HG02678 (cell line): ENCODE measurements at regions not wholly inside any gene's neighbourhood (a gene's known extent, or its start where the extent isn't known, plus 50 kb on each side); places are given as distances from the start of the nearest gene placed in this dataset.

Experiments used
- ATAC-seq: cut with Tn5 transposase; IDR thresholded peaks from one replicate; pipeline ENCODE4 v1.9.1; 2021; ENCODE audit warnings: mild to moderate bottlenecking, moderate library complexity; ENCODE audit not compliant: unreplicated experiment

DNA sequence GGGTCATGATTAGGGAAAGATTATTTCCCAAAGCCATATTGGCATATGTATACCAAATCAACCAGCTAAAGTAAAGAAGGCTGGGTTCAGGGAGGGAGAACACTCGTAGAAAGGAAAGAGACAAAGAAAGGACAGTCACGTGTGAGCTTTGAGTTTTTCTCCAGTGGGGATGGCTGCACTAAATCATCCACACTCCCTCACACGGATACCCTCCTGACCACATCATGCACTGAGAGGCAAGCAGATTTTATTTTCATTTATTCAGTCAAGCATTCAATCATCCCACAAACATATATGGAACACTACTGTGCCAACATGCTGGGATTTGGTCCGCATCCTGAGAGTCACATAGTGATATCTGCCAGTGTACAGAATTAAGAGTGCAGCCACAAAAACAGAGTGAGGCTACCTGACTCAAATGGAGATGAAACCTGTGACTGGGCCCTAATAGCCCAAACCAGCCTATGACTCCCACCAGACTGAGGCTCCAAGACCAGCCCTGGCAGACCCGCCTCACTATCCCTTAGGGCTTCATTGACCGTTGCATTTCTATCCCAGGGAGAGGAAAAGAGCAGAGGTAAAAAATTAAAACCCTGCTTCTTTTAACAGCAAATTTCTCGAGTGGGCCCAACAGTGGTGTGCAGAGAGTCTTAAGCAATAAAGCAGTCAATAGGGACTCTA lies 155.9 kb downstream of the BARHL2 start:
- ATAC-seq = no peak

DNA sequence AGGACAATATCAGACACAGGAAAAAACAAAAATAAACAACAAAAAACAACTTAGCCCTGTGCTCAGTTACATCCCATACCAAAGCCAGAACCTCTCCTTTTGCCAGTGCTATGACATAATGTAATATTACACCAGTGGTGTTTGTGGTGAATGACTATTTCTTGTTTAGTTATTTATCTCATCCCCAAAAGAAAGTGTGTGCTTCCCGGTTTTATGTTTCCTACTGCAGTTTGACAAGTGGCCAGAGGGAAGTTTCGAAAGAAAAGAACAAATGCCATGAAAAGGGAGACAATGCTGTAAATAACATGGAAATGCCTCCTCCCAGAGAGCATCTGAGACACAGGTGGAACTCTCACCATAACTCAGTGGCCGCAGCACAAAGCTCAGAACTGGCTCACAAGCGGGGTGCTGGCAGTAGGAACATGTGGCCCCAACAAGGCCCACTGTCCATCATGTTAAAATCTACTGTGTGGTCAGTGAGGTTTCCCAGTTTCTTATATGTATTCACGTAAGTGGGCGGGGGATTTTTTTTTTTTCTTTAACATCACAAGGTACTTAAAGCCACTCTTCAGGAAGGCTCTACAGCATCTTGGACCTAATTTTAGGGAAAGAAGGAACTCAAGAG lies 158.2 kb downstream of the BARHL2 start:
- ATAC-seq = no peak

DNA sequence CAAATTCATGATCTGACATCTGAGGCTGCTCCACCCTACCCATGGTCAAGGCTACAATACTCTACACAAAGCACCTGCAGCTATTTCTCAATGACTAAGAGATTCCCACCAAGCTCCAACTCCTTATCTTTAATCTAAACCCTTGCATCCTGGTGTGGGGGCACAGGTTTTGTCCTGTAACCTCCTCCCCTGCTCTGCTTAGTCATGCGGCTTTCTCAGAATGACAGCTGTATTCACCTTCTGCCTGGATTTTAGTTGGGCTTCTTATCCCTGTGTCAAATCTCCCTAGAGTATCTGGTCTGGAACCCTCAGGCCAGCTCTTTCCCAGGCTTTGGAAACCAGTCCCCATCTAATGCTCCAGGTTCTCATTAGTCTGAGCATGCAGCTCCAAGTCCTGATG lies 159.0 kb downstream of the BARHL2 start:
- ATAC-seq = no peak

DNA sequence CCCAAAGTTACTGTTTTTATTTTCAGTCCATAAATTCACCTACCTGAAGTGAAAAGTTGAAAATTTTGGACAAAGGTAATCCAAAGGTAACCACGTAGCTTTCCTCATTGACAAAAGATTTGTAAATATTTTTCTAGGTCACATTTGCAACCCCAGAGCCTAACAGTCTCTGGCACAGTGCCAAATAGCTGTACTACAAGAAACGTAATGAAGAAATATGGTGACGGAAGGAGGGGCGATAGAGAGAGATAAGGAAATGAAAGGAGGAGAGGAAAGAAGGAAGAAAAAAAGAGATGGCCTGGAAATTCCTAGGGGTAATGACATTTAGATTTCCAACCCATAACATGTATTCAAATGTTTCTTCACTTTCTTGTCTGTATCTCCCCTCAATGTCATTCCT lies 159.4 kb downstream of the BARHL2 start:
- no peak for ATAC-seq

DNA sequence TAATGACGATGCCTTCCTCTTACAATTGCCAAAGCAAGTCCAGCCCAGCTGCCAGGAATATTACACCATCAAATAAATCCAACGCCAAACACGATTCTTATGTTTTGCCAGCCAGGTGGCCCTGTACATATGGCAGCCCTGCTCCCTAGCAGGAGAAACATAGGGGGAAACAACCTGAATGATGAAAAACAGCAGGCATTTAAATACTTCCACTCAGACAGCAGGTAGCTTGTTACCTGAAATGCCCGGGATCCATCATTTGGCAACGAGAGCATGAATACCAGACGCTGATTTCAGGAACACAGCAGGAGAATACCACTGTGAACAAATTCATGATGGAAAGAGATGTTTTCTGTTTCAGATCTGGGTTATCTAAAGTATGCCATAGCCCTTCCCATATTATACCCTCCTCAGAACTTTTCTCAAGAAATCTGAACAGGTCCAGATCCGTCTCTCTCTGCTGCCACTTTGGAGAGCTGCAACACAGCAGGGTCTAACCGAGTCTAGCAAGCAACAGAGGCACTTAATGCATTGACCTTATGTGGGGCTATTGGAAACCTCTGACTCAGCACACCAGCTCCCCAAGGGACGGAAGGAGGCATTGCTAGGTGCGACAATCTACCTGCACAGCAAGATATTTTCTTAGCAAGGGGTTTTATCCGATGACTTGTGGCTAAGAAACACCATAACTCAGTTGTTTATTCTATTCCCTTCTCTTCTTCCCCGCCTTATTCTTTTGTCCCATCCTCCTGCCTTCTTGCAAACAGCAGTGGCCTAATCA lies 166.3 kb downstream of the BARHL2 start:
- ATAC-seq = no peak

DNA sequence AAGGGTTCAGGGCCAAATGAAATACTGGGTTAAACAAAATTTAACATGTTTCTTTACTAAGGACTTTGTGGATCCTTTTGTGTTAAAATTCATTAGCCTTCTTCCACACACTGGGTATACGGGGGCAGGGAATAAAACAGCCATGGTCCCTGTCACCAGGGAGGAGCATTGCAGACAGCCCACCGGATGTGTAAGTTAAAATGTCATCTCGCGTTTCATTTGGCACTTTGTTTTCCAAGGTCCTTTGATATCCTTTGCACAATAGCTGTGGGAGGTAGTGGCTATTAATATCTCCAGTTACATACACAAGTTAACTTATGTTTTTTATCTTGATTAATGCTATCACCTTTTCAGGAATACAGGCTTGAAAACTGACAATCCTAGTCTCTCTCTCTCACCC lies 172.7 kb downstream of the BARHL2 start:
- no peak for ATAC-seq

DNA sequence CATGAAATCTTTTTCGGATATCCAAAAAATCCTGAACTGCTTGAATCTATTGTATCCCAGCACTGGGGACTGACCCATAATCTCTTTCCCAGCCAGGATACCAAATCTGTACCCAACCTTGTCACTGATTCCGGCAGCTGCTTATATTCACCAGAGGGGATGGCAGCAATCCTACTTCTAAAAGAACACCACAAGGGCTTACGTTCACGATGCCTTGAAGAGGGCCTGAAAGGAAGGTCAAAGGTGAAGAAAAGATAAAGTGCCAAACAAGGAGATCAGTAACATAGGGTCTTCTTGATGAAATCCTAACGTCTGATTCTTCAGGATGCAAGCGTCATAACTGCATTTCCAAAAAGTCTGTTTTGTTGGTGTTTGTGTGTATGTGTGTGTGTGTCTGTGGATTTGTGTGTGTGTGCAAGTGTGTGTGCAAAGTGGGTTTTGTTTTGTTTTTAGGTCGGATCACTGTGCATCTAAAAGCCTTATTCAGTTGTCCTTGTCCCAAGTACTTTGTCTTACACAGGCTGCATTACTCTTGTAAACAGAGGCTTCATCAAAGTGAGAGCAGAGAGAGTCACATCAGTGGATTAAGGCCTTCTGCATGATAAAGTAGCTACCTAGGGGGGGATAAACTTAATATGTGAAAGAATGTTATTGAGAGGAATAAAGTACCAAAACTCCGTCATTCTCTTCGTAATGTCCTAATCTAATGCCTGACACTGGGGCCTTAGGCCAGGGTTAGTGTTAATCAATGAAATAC lies 179.3 kb downstream of the BARHL2 start:
- no peak for ATAC-seq

DNA sequence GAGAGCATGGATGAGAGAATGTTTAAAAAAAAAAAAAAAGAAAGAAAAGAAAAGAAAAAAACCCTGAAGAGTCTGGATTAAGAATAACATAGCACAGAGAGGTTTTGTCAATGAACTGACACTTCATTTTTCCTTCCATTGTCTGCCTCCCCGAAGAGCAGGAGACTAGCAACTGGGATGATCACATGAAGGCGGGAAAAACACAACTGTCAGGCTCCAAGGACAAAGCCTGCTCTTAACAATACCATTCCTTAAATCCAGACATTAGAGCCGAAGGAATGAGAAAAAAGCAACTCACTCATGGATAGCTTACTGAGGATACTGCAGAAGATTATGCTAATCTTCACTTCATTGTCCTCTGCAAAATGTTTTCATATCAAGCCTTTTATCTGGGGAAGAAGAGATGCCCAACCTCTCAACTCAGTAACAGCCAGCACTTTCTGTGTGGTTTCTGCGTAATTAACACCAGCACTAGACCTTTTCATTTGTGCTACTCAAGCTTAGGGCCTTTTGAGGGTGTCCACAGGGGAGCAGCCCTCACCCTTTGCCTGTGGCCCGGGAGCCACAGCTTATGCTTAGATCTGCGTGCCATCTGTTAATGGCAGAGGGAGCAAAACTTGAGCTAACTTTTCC lies 182.3 kb downstream of the BARHL2 start:
- ATAC-seq = no peak

DNA sequence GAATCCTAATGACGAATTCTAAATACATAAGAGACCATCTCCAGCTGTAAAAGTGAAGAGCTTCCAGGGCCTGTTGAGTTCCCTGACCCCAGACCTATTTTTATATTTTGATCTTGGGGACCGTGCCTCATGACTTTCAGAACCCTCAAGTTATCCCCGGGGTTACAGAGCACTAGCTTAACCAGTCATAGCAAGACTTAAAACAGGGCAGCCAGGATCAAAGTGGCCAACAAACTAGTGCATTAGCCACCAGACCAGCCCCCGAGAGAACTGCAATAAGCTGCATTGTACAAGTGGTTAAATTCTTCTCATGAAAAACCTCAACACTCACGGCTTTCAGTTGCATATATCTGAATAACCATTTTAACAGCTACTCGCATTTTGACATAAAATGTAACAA lies 183.0 kb downstream of the BARHL2 start:
- ATAC-seq = no peak

DNA sequence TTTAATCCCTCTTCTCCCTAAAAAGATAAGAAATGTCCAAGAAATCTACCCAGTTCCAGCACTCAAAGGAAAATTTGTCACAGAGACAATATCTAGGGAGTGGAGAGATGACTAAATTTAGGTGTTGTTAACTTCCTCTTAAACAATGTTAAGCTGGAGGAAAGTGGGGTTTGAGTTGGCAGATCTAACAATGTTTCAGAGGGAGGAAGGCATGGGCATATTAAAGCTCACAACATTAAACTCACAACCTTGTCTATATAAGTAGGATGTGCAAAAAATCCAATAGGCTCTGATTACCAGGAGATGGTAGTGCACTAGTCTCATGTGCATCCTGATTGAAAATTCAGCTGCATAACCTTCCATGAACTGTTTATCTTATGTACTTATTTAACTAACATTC lies 190.1 kb downstream of the BARHL2 start:
- ATAC-seq = no peak

DNA sequence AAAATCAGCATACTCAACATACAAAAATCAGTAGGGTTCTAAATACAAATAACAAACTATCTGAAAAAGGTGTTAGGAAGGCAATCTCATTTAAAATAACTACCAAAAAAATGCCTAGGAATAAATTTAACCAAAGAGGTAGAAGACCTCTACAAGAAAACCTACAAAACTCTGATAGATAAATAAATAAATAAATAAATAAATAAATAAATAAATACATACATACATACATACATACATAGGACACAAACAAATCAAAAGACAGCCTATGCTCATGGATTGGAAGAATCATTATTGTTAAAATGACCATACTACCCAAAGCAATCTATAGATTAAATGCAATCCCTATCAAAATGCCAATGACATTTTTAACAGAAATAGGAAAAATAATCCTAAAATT lies 194.7 kb downstream of the BARHL2 start:
- ATAC-seq = no peak

DNA sequence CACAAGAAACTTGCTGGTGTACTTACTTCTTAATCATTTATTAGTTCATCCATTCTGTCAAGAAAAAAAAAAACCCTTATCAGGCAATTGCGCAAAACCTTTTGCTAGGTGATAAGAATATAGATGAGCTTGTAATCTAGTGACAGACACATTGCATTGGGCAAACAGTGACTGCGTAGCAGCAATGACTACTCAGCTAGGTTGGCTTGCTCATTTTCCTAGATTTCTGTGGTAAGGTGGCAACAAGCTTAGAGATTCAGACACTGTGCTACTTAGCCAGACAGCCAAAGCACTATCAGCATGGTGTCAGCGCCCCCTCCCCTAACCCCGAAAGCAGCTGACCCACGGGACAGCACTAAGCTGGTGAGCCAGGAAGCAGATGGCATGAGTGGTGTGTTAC lies 203.1 kb downstream of the BARHL2 start:
- ATAC-seq = no peak

DNA sequence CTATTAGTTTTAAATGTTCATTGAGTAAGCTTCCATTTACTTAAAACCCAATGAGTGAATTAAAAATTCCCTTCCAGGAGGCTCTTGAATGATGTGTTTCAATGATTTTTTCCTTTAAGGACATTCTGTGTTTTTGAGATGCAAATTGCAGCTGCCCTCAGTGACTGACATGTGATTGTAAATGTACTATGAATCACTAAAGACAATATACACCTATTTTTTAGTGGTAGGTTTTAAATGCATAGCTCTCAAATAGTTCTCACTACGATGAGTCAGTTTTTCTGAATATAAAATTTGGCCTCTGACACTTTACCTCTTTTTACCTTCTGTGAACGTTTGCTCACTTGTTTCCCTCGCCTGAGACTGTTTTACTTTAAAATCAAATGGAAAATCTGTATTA lies 204.7 kb downstream of the BARHL2 start:
- ATAC-seq = no peak

DNA sequence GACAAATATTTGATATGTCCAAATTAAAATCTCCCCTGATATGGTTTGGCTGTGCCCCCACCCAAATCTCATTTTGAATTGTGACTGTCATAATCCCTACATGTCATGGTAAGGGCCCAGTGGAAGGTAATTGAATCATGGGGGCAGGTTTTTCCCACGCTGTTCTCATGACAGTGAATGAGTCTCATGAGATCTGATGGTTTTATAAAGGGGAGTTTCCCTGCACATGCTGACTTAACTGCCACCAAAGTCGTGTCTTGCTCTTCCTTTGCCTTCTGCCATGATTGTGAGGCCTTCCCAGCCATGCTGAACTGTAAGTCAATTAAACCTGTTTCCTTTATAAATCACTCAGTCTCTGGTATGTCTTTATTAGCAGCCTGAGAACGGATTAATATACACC lies 207.0 kb downstream of the BARHL2 start:
- ATAC-seq = no peak

DNA sequence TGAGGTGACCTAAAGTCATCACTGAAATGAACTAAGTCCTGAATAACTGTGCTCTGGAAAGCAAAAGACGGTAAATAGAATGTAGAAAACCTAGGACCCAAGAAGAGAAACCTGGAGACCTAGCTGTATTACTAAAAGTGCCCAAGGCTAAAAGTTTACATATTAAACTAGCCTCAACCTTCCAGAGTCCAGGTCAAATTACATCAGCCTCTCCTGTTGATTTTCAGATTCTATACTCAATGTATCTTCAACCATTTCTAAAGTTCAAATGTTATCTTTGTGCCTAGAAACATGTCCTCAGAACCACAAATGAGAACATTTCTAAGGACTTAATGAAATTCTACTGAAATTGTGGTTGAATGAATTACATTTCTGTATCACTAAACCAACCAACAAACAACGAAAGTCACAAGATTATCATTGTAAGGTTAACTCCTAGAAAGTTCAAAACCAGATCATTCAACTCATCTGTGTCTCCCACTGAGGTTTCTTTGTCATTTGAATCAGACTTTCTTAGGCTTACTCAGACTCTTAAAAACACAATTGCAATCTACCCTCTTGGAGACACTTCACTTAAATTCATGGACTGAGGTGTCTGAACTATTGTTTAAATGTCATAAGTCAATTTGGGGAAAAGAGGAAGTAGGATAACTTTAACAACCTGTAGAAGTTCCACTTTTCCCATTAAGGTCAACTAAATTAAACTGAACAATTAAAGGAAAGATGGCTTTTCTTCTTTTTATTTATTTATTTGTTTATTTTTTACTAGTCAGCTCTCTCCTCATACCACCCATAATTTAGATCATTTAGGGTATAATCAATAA lies 207.7 kb downstream of the BARHL2 start:
- ATAC-seq = no peak

DNA sequence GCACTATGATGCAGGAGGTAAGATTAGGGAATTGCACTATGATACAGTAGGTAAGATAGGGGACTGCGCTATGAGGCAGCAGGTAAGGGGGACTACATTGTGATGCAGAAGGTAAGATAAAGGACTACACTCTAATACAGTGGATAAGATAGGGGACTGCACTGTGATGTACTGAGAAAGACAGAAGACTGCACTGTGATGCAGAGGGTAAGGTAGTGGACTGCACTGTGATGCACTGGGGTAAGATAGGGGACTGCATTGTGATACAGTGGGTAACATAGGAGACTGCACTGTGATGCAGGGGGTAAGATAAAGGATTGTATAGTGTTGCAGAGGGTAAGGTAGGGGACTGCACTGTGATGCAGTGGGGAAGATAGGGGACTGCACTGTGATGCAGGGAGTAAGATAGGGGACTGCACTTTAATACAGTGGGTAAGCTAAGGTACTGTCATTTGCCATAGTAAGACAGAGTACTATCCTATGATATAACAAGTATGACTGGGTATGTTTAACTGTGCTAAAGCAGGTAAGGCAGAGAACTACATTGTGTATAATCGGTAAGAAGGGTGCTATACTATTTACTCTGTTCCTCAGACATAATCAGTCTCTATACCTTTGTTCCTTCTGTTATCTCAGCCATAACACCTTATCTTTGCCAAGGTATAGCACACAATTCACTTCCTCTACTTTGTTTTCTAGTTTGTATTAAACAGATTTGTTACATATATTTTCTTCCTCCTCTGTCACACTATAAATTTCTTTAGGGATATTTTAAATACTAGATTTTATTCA lies 208.5 kb downstream of the BARHL2 start:
- ATAC-seq = no peak

DNA sequence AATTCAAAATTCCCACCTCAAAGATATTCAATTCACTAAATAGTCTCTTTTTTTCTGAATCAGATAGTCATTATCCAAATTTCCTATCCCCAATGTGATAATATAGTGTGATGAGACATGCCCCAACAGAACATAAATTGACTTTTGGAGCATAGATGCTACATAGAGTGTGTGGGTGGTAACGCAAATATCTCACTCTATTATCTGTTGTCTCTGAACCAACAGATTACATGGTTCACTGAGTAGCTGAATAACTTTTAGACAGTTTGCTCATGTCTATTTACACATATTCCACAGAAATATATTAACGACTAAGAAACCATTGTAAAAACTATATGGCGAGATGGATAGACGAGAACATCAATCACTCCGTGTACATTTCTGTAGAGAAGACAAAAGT lies 209.9 kb downstream of the BARHL2 start:
- ATAC-seq = no peak

DNA sequence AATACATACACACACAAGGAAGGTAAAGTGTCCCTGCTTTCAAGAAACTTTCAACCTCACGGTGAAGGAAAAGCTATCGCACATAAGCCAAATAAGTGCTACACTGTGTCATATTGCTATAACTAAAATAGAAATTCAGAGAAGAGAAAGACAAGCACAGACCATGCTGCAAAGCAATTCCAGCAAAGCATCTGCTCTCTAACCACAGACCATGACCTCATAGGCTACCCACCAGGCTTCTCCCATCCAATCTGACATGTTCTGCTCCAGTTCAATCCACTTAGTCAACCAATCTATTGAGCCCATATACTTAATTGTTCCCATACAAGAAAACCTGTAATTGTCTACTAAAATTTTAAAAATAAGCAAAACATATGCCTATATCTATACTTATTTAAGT lies 211.3 kb downstream of the BARHL2 start:
- ATAC-seq = no peak

DNA sequence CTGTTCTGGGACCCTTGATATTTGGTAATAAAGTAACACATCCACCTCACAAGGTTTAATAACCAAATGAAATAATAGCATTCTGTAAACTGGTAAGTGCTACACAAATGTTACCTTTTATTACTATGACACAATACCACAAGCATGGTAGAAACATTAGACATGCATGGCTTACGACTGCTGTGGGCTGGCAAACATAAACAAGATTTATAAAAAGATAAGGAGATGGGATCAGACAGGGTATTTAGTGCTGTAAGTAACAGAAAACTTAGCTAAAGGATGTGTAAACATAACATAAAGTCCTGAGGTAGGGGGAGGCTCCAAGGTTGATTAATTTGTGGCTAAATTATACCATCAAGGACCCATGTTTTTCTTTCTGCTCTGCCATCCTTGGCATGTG lies 212.6 kb downstream of the BARHL2 start:
- no peak for ATAC-seq
